Stimulated activated CD4-positive, alpha-beta T cell treated with anti-CD3 and anti-CD28 coated beads, Interleukin-15, amount 100 ng/mL, for 48 hours (primary cell): ENCODE measurements at regions not wholly inside any gene's neighbourhood (a gene's known extent, or its start where the extent isn't known, plus 50 kb on each side); places are given as distances from the start of the nearest gene placed in this dataset.
"Not testable (repeated sequence)": the region's sequence is repeated elsewhere in the genome, so short reads cannot be mapped to it uniquely, and the experiment has no call there.

Source experiments
- DNase-seq, 2 donors: peaks; one replicate each; pipeline ENCODE4 v3.0.0-alpha.2; 2020; ENCODE audit warnings: low read depth in 2 of 2

- DNase-seq: no peak
Measured at GRCh38 chr7:51629206-51629605, 312.6 kb upstream of the COBL start.

- DNase-seq: no peak
Measured at GRCh38 chr7:51621956-51622355, 305.3 kb upstream of the COBL start.

GRCh38 chr7:51620706-51621105 is 304.1 kb upstream of the COBL start:
- no peak for DNase-seq

- DNase-seq: no peak
Measured at GRCh38 chr7:51619880-51620279, 303.3 kb upstream of the COBL start.

- no peak for DNase-seq
Measured at GRCh38 chr7:51617686-51618085, 301.1 kb upstream of the COBL start.

- no peak for DNase-seq
Measured at GRCh38 chr7:51613911-51614357, 297.3 kb upstream of the COBL start.

GRCh38 chr7:51611937-51612336 is 295.3 kb upstream of the COBL start:
- DNase-seq: no peak

- no peak for DNase-seq
Measured at GRCh38 chr7:51607447-51607846, 290.8 kb upstream of the COBL start.

GRCh38 chr7:51606601-51607154 is 290.1 kb upstream of the COBL start:
- no peak for DNase-seq

- no peak for DNase-seq
Measured at GRCh38 chr7:51602376-51602775, 285.8 kb upstream of the COBL start.

GRCh38 chr7:51601461-51601860 is 284.9 kb upstream of the COBL start:
- no peak for DNase-seq

- DNase-seq: not testable (repeated sequence)
Measured at GRCh38 chr7:51599935-51600334, 283.3 kb upstream of the COBL start.

GRCh38 chr7:51593628-51594027 is 277.0 kb upstream of the COBL start:
- DNase-seq: no peak

GRCh38 chr7:51592842-51593599 is 276.4 kb upstream of the COBL start:
- DNase-seq: no peak

GRCh38 chr7:51591223-51591622 is 274.6 kb upstream of the COBL start:
- no peak for DNase-seq

GRCh38 chr7:51590746-51591145 is 274.1 kb upstream of the COBL start:
- DNase-seq: no peak

GRCh38 chr7:51589111-51589510 is 272.5 kb upstream of the COBL start:
- DNase-seq: no peak

GRCh38 chr7:51587604-51588003 is 271.0 kb upstream of the COBL start:
- DNase-seq: no peak

- no peak for DNase-seq
Measured at GRCh38 chr7:51577390-51577789, 260.8 kb upstream of the COBL start.

GRCh38 chr7:51569581-51569980 is 253.0 kb upstream of the COBL start:
- no peak for DNase-seq

GRCh38 chr7:51569176-51569575 is 252.6 kb upstream of the COBL start:
- no peak for DNase-seq

- DNase-seq: no peak
Measured at GRCh38 chr7:51551070-51551469, 234.5 kb upstream of the COBL start.

- DNase-seq: no peak
Measured at GRCh38 chr7:51545131-51545530, 228.5 kb upstream of the COBL start.
